ENCODE measurements at regions not wholly inside any gene's neighbourhood (a gene's known extent, or its start where the extent isn't known, plus 50 kb on each side); places are given as distances from the start of the nearest gene placed in this dataset.

DNA sequence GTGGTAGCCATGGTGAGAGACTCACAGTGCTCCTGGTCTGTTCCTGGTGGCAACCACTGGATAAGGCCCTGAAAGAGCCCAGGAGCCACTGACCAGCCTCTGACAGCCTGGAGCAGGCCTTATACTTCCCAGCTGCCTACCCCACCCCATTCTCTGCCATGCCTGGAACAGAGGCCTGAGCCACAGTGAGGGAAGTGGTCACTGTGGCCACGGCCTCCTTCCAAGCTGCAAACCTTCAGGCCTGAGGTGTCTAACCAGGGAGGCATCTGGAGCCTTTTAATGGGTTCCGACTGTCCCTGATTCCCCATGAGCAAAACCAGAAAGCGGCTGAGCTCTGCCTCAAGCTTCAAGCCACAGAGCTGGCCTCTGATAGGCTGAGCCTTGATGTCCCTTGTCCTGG is 113.0 kb upstream of the SIRPA start:
- Histone ChIP-seq H3K27ac (ENCODE audit: low read depth in 2 of 2, low read length in 1 of 2) (no peak overlapping the region), H3K36me3 (ENCODE audit: control insufficient read depth in 2 of 2, insufficient read depth in 2 of 2, low read length in 1 of 2) (no peaks in the 10 kb centered on the region), H3K4me1 (ENCODE audit: control insufficient read depth in 2 of 2, insufficient read depth in 2 of 2, low read length in 1 of 2) (no peaks in the 10 kb centered on the region), H3K4me3 (ENCODE audit: low read depth in 1 of 2, low read length in 2 of 2) (no peak overlapping the region), H3K9me3 (ENCODE audit: control insufficient read depth in 2 of 2, insufficient read depth in 1 of 2, low read depth in 1 of 2, low read length in 1 of 2) (no peaks in the 10 kb centered on the region), H3K27me3 (ENCODE audit: control insufficient read depth in 1 of 2, insufficient read depth in 2 of 2, low read length in 2 of 2) (no peaks in the 10 kb centered on the region)
- WGBS, 2 donors = 83 to 84% methylated on average over 3 of the region's 3 CpGs

DNA sequence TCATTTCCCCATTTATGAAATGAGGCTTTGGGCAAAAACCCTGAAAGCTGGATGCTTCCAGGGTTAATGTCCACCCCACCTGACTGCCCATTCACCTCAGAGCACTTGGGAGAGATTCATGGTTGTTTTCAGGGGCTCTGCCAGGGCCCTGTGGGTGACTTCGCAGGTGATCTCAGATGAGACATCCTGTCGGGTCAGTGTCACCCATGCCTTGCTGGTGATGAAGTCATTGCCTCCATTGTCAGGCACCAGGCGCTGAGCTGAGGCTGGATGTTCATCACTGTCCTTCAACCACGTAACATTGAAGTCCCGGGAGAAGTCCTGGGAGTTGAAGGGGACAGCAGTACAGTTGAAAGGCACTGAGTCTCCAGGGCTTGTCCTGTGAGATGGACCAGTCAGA is 115.6 kb upstream of the SIRPA start:
- no peaks in the 10 kb centered on the region for H3K36me3 ChIP-seq (ENCODE audit: control insufficient read depth in 2 of 2, insufficient read depth in 2 of 2, low read length in 1 of 2)
- peaks cover 2 to 6% of the 10 kb centered on the region in 2 donors for H3K4me1 ChIP-seq (ENCODE audit: control insufficient read depth in 2 of 2, insufficient read depth in 2 of 2, low read length in 1 of 2)
- no peak overlapping the region for H3K4me3 ChIP-seq (ENCODE audit: low read depth in 1 of 2, low read length in 2 of 2)
- H3K9me3 ChIP-seq (ENCODE audit: control insufficient read depth in 2 of 2, insufficient read depth in 1 of 2, low read depth in 1 of 2, low read length in 1 of 2) = no peaks in the 10 kb centered on the region
- 80 to 88% methylated on average over 5 of the region's 5 CpGs for WGBS, 2 donors
- no peaks in the 10 kb centered on the region for H3K27me3 ChIP-seq (ENCODE audit: control insufficient read depth in 1 of 2, insufficient read depth in 2 of 2, low read length in 2 of 2)
- no peak overlapping the region for H3K27ac ChIP-seq (ENCODE audit: low read depth in 2 of 2, low read length in 1 of 2)

DNA sequence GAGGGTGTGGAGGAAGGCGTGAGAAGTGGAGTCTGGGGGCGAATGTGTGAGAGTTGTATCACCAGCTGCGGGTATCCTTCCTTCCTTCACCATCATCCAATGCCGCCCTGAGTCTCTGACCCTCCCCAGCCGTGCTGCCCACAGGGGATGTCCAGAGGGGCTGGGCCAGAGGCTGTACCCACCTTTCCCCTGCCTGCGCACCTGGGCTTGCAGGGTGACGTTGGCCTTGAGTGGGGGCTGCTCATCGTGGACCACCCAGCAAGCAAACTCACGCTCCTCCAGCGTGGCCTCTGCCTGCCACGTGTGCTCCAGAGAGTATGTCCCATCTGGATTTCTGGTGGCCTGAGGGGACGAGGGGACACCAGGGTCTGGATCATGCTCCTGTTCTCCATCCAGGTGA is 116.9 kb upstream of the SIRPA start:
- Histone ChIP-seq H3K27ac (ENCODE audit: low read depth in 2 of 2, low read length in 1 of 2) (no peak overlapping the region), H3K4me1 (ENCODE audit: control insufficient read depth in 2 of 2, insufficient read depth in 2 of 2, low read length in 1 of 2) (peaks cover 2 to 6% of the 10 kb centered on the region in 2 donors), H3K36me3 (ENCODE audit: control insufficient read depth in 2 of 2, insufficient read depth in 2 of 2, low read length in 1 of 2) (no peaks in the 10 kb centered on the region), H3K27me3 (ENCODE audit: control insufficient read depth in 1 of 2, insufficient read depth in 2 of 2, low read length in 2 of 2) (no peaks in the 10 kb centered on the region), H3K4me3 (ENCODE audit: low read depth in 1 of 2, low read length in 2 of 2) (no peak overlapping the region), H3K9me3 (ENCODE audit: control insufficient read depth in 2 of 2, insufficient read depth in 1 of 2, low read depth in 1 of 2, low read length in 1 of 2) (no peaks in the 10 kb centered on the region)
- 84 to 86% methylated on average over 12 of the region's 12 CpGs for WGBS, 2 donors

DNA sequence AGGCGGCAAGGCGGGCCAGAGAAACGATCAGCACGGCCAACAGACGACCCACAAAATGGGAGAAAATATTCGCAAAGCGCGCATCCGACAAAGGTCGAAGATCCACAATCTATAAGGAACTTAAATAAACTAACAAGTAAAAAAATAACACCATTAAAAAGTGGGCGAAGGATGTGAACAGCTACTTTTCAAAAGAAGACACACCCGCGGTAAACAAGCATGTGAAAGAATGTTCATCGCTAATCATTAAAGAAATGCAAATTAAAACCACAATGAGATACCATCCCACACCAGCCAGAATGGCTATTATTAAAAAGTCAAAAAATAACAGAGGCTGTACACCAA is 117.8 kb upstream of the SIRPA start:
- peak overlapping the region in 1 of 2 donors; percentile 68 for H3K4me3 ChIP-seq (ENCODE audit: low read depth in 1 of 2, low read length in 2 of 2)
- 12 to 16% methylated on average over 14 of the region's 14 CpGs for WGBS, 2 donors
- H3K9me3 ChIP-seq (ENCODE audit: control insufficient read depth in 2 of 2, insufficient read depth in 1 of 2, low read depth in 1 of 2, low read length in 1 of 2) = no peaks in the 10 kb centered on the region
- H3K27me3 ChIP-seq (ENCODE audit: control insufficient read depth in 1 of 2, insufficient read depth in 2 of 2, low read length in 2 of 2) = no peaks in the 10 kb centered on the region
- peaks cover 2 to 6% of the 10 kb centered on the region in 2 donors for H3K4me1 ChIP-seq (ENCODE audit: control insufficient read depth in 2 of 2, insufficient read depth in 2 of 2, low read length in 1 of 2)
- no peak overlapping the region for H3K27ac ChIP-seq (ENCODE audit: low read depth in 2 of 2, low read length in 1 of 2)
- no peaks in the 10 kb centered on the region for H3K36me3 ChIP-seq (ENCODE audit: control insufficient read depth in 2 of 2, insufficient read depth in 2 of 2, low read length in 1 of 2)

DNA sequence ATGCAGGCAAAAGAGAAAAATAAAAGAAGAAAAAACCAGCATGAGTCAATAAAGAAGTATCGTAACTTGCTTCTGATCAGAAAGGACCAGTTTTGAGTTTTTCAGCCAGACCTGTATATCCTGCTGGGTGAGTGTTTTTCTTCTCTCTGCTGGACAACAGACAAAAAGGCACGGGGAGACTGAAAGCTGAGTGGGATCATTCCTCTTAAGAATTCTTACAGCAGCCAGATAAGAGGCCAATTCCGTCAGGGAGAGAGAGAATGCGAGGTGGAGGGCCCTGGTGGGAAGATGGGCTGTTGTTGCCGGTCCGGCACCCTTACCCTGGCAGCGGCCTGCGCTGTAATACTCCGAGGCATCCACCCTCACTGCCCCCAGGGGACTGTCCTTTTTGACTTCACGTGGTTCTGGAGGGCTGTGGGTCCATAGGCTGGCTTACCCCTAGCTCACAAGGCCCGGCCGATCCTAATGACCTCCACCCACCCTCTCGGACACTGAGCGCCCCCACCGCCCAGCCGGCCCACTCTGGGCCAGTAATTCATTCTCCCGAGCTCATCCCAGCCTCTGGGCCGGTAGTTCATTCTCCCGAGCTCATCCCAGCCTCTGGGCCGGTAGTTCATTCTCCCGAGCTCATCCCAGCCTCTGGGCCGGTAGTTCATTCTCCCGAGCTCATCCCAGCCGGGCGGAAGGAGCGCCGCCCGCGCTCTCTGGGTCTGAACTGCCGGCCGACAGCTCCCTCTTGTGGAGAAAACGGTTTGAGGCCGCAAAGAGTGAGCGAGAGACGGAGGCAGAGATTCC is 118.3 kb upstream of the SIRPA start:
- Histone ChIP-seq H3K9me3 (ENCODE audit: control insufficient read depth in 2 of 2, insufficient read depth in 1 of 2, low read depth in 1 of 2, low read length in 1 of 2) (no peaks in the 10 kb centered on the region), H3K4me3 (ENCODE audit: low read depth in 1 of 2, low read length in 2 of 2) (peak overlapping the region; percentile 57 to 68), H3K36me3 (ENCODE audit: control insufficient read depth in 2 of 2, insufficient read depth in 2 of 2, low read length in 1 of 2) (no peaks in the 10 kb centered on the region), H3K27me3 (ENCODE audit: control insufficient read depth in 1 of 2, insufficient read depth in 2 of 2, low read length in 2 of 2) (no peaks in the 10 kb centered on the region), H3K4me1 (ENCODE audit: control insufficient read depth in 2 of 2, insufficient read depth in 2 of 2, low read length in 1 of 2) (peaks cover 2 to 6% of the 10 kb centered on the region in 2 donors), H3K27ac (ENCODE audit: low read depth in 2 of 2, low read length in 1 of 2) (no peak overlapping the region)
- 4% methylated on average over 34 to 35 of the region's 35 CpGs for WGBS, 2 donors

DNA sequence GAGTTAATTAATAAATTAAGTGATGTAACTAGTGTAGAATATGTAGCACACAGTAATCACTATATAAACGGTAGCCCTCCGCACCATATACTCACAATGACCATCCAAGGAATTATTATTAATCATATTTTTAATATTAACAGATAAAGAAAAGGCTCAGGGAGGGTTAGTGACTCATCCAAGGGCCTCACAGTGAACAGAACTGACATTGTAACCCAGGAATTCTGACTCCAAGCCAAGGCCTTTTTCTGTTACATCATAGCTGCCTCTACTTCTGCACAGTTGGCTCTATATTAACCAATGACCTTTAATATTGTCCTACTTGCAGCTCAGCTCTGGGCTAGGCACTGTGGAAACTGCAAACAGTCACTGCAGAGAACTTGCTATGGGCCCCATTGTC is 117.5 kb upstream of the SIRPG start:
- H3K27me3 ChIP-seq (ENCODE audit: control insufficient read depth in 1 of 2, insufficient read depth in 2 of 2, low read length in 2 of 2) = no peaks in the 10 kb centered on the region
- H3K27ac ChIP-seq (ENCODE audit: low read depth in 2 of 2, low read length in 1 of 2) = no peak overlapping the region
- H3K36me3 ChIP-seq (ENCODE audit: control insufficient read depth in 2 of 2, insufficient read depth in 2 of 2, low read length in 1 of 2) = no peaks in the 10 kb centered on the region
- peaks cover 2 to 6% of the 10 kb centered on the region in 2 donors for H3K4me1 ChIP-seq (ENCODE audit: control insufficient read depth in 2 of 2, insufficient read depth in 2 of 2, low read length in 1 of 2)
- no peak overlapping the region for H3K4me3 ChIP-seq (ENCODE audit: low read depth in 1 of 2, low read length in 2 of 2)
- no peaks in the 10 kb centered on the region for H3K9me3 ChIP-seq (ENCODE audit: control insufficient read depth in 2 of 2, insufficient read depth in 1 of 2, low read depth in 1 of 2, low read length in 1 of 2)
- 68 to 69% methylated on average over 2 of the region's 2 CpGs for WGBS, 2 donors

DNA sequence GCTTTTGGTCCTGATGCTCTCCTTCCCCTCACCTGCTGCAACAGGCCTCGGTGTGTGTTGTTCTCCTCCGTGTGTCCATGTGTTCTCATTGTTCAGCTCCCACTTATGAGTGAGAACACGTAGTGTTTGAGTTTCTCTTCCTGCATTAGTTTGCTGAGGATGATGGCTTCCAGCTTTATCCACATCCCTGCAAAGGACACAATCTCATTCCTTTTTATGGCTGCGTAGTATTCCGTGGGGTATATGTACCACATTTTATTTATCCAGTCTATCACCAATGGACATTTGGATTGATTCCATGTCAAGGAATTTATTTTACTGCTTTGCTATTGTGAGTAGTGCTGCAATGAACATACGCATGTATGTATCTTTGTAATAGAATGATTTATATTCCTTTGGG is 116.9 kb upstream of the SIRPG start:
- WGBS, 2 donors = 96 to 98% methylated on average over 6 of the region's 6 CpGs
- no peaks in the 10 kb centered on the region for H3K36me3 ChIP-seq (ENCODE audit: control insufficient read depth in 2 of 2, insufficient read depth in 2 of 2, low read length in 1 of 2)
- H3K27ac ChIP-seq (ENCODE audit: low read depth in 2 of 2, low read length in 1 of 2) = no peak overlapping the region
- no peaks in the 10 kb centered on the region for H3K9me3 ChIP-seq (ENCODE audit: control insufficient read depth in 2 of 2, insufficient read depth in 1 of 2, low read depth in 1 of 2, low read length in 1 of 2)
- H3K4me1 ChIP-seq (ENCODE audit: control insufficient read depth in 2 of 2, insufficient read depth in 2 of 2, low read length in 1 of 2) = peaks cover 2 to 6% of the 10 kb centered on the region in 2 donors
- H3K27me3 ChIP-seq (ENCODE audit: control insufficient read depth in 1 of 2, insufficient read depth in 2 of 2, low read length in 2 of 2) = no peaks in the 10 kb centered on the region
- no peak overlapping the region for H3K4me3 ChIP-seq (ENCODE audit: low read depth in 1 of 2, low read length in 2 of 2)

DNA sequence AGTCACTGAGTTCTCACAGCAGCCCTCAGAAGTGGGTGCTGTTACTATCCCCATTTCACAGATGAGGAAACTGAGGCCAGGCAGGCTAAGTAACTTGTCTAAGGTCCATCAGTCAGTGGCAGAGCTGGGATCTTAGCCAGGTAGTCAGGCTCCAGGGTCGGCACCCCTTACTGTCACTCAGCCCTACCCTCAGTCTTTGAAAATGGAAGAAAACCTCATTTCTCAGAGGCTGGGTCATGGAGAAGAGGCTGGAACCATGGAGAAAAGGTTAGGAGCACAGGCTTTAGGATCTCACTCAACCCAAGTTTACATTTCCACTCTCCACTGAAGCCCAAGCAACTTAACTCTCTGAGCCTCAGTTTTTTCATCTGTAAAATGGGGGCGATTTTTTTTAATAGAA is 116.2 kb upstream of the SIRPG start:
- Histone ChIP-seq H3K27ac (ENCODE audit: low read depth in 2 of 2, low read length in 1 of 2) (no peak overlapping the region), H3K36me3 (ENCODE audit: control insufficient read depth in 2 of 2, insufficient read depth in 2 of 2, low read length in 1 of 2) (no peaks in the 10 kb centered on the region), H3K9me3 (ENCODE audit: control insufficient read depth in 2 of 2, insufficient read depth in 1 of 2, low read depth in 1 of 2, low read length in 1 of 2) (no peaks in the 10 kb centered on the region), H3K4me1 (ENCODE audit: control insufficient read depth in 2 of 2, insufficient read depth in 2 of 2, low read length in 1 of 2) (peaks cover 2 to 6% of the 10 kb centered on the region in 2 donors), H3K27me3 (ENCODE audit: control insufficient read depth in 1 of 2, insufficient read depth in 2 of 2, low read length in 2 of 2) (no peaks in the 10 kb centered on the region), H3K4me3 (ENCODE audit: low read depth in 1 of 2, low read length in 2 of 2) (no peak overlapping the region)
- 89 to 90% methylated on average over 2 of the region's 2 CpGs for WGBS, 2 donors

DNA sequence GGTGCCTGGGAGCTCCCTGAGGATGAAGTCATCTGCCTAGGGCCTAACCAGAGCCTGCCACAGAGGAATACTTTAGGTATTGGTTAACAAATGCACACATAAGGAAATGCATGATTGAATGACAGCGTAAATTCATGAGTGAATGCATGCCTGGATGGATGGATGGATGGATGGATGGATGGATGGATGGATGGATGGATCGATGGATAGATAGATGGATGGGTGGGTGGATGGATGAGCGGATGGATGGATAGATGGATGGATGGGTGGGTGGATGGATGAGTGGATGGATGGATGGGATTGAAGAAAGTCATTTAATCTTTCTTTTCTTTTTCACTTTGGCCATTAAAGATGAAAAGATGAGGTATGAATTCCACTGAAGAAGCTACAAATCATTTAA is 111.9 kb upstream of the SIRPG start:
- WGBS, 2 donors = 87 to 94% methylated on average over 3 of the region's 3 CpGs
- no peaks in the 10 kb centered on the region for H3K27me3 ChIP-seq (ENCODE audit: control insufficient read depth in 1 of 2, insufficient read depth in 2 of 2, low read length in 2 of 2)

DNA sequence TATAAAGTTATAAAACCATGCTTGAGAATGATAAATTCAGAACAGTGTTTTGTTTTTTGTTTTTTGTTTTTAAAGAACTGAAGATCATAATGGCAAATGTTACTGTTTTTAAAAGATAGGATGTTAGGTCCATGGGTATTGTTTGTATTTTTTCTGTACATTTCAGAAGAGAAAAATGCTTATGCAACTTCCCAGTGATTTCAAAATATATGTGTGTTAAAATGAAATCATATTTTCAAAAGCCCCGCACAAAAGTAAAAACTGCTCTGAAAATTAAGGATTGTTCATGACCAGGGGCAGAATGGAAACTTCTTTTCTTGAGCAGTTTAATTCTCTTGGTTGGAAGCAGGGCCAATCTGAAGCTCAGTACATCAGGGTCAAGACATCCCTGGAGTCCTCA is 109.2 kb upstream of the SIRPG start:
- WGBS, 2 donors = 95% methylated on average over 1 of the region's 1 CpG
- H3K4me1 ChIP-seq (ENCODE audit: control insufficient read depth in 2 of 2, insufficient read depth in 2 of 2, low read length in 1 of 2) = no peaks in the 10 kb centered on the region
- H3K36me3 ChIP-seq (ENCODE audit: control insufficient read depth in 2 of 2, insufficient read depth in 2 of 2, low read length in 1 of 2) = no peaks in the 10 kb centered on the region
- no peak overlapping the region for H3K27ac ChIP-seq (ENCODE audit: low read depth in 2 of 2, low read length in 1 of 2)
- H3K27me3 ChIP-seq (ENCODE audit: control insufficient read depth in 1 of 2, insufficient read depth in 2 of 2, low read length in 2 of 2) = no peaks in the 10 kb centered on the region
- H3K4me3 ChIP-seq (ENCODE audit: low read depth in 1 of 2, low read length in 2 of 2) = no peak overlapping the region
- no peaks in the 10 kb centered on the region for H3K9me3 ChIP-seq (ENCODE audit: control insufficient read depth in 2 of 2, insufficient read depth in 1 of 2, low read depth in 1 of 2, low read length in 1 of 2)

More for the DNA sequence above, 111.9 kb upstream of the SIRPG start:
- no peak overlapping the region for H3K27ac ChIP-seq (ENCODE audit: low read depth in 2 of 2, low read length in 1 of 2)
- no peak overlapping the region for H3K4me3 ChIP-seq (ENCODE audit: low read depth in 1 of 2, low read length in 2 of 2)
- H3K4me1 ChIP-seq (ENCODE audit: control insufficient read depth in 2 of 2, insufficient read depth in 2 of 2, low read length in 1 of 2) = no peaks in the 10 kb centered on the region
- H3K36me3 ChIP-seq (ENCODE audit: control insufficient read depth in 2 of 2, insufficient read depth in 2 of 2, low read length in 1 of 2) = no peaks in the 10 kb centered on the region
- no peaks in the 10 kb centered on the region for H3K9me3 ChIP-seq (ENCODE audit: control insufficient read depth in 2 of 2, insufficient read depth in 1 of 2, low read depth in 1 of 2, low read length in 1 of 2)

Data from esophagus (tissue), 2 donors.